ENCODE measurements at regions not wholly inside any gene's neighbourhood (a gene's known extent, or its start where the extent isn't known, plus 50 kb on each side); places are given as distances from the start of the nearest gene placed in this dataset.
"Not testable (repeated sequence)": the region's sequence is repeated elsewhere in the genome, so short reads cannot be mapped to it uniquely, and the experiment has no call there.

DNA sequence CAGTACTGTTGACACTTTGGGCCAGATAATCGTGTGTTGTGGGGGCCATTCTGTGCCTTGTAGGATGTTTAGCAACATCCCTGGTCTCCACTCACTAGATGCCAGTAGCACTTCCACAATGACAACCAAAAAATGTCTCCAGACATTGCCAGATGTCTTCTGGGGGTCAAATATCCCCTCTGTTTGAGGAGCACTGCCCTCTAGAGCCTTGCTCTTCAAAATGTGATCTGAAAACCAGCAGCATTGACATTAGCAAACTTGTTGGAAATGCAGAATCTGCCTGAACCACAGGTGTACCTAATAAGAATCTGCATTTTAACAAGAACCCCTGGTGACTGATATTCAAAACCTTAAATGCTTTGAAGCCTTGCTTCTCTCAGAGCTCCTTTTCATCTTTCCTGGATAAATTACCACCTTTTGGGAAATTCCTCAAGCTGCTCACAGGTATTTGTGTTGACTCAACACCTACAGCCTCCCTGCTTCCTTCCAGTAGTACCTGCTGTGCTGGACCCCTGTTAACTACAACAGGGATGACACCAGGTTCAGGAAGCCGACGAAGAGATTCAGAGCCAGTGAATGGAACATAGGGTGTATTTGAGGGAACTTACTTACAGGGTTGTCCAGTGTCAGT lies 459.0 kb upstream of the NR3C2 start:
- Histone ChIP-seq H3F3A (ENCODE audit: control insufficient read depth, insufficient read depth) (no peaks in the 10 kb centered on the region), H3K79me2 (ENCODE audit: control insufficient read depth, low read length) (no peaks in the 10 kb centered on the region), H3K9me3 (ENCODE audit: control insufficient read depth, insufficient read depth, low read length) (peaks cover 4% of the 10 kb centered on the region; the same call in 1 of the 2 replicates), H3K4me3 (ENCODE audit: low read length) (no peak overlapping the region), H3K4me2 (ENCODE audit: low read length) (no peak overlapping the region), H3K36me3 (ENCODE audit: control insufficient read depth, low read length) (no peaks in the 10 kb centered on the region), H4K20me1 (ENCODE audit: control insufficient read depth, insufficient read depth, low read depth, low read length) (no peaks in the 10 kb centered on the region), H3K27ac (ENCODE audit: low read depth, low read length) (no peak overlapping the region), H3K4me1 (ENCODE audit: control insufficient read depth, low read length) (no peaks in the 10 kb centered on the region), H3K9me2 (replicated peaks; ENCODE audit: control insufficient read depth, low read length) (no peaks in the 10 kb centered on the region), H3K27me3 (ENCODE audit: control insufficient read depth, low read length) (no peaks in the 10 kb centered on the region)
- TF ChIP-seq EZH2phosphoT487 (IDR thresholded peaks at IDR 0.05; ENCODE audit: borderline replicate concordance, low read length), result no peak
- TF ChIP-seq, protein P1, sequence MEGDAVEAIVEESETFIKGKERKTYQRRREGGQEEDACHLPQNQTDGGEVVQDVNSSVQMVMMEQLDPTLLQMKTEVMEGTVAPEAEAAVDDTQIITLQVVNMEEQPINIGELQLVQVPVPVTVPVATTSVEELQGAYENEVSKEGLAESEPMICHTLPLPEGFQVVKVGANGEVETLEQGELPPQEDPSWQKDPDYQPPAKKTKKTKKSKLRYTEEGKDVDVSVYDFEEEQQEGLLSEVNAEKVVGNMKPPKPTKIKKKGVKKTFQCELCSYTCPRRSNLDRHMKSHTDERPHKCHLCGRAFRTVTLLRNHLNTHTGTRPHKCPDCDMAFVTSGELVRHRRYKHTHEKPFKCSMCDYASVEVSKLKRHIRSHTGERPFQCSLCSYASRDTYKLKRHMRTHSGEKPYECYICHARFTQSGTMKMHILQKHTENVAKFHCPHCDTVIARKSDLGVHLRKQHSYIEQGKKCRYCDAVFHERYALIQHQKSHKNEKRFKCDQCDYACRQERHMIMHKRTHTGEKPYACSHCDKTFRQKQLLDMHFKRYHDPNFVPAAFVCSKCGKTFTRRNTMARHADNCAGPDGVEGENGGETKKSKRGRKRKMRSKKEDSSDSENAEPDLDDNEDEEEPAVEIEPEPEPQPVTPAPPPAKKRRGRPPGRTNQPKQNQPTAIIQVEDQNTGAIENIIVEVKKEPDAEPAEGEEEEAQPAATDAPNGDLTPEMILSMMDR (IDR thresholded peaks at IDR 0.05; ENCODE audit: low read depth, low read length, poor library complexity, severe bottlenecking), result no peak

DNA sequence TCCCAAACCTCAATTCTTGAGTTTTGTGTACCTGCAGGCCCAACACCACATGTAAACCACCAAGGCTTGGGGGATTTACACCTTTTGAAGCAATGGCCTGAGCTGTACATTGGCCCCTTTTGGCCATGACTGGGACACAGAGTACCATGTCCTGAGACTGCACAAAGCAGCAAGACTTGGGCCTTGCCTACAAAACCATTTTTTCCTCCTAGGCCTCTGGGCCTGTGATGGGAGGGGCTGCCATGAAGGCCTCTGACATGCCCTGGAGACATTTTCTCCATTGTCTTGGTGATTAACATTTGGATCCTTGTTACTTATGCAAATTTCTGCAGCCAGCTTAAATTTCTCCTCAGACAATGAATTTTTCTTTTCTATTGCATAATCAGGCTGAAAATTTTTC lies 455.9 kb upstream of the NR3C2 start:
- not testable (repeated sequence) for H3K9me2 ChIP-seq (replicated peaks; ENCODE audit: control insufficient read depth, low read length); H3F3A ChIP-seq (ENCODE audit: control insufficient read depth, insufficient read depth); H3K79me2 ChIP-seq (ENCODE audit: control insufficient read depth, low read length); H3K4me2 ChIP-seq (ENCODE audit: low read length); H3K4me1 ChIP-seq (ENCODE audit: control insufficient read depth, low read length); H4K20me1 ChIP-seq (ENCODE audit: control insufficient read depth, insufficient read depth, low read depth, low read length); H3K9me3 ChIP-seq (ENCODE audit: control insufficient read depth, insufficient read depth, low read length); H3K27ac ChIP-seq (ENCODE audit: low read depth, low read length); H3K36me3 ChIP-seq (ENCODE audit: control insufficient read depth, low read length); H3K4me3 ChIP-seq (ENCODE audit: low read length); H3K27me3 ChIP-seq (ENCODE audit: control insufficient read depth, low read length)

DNA sequence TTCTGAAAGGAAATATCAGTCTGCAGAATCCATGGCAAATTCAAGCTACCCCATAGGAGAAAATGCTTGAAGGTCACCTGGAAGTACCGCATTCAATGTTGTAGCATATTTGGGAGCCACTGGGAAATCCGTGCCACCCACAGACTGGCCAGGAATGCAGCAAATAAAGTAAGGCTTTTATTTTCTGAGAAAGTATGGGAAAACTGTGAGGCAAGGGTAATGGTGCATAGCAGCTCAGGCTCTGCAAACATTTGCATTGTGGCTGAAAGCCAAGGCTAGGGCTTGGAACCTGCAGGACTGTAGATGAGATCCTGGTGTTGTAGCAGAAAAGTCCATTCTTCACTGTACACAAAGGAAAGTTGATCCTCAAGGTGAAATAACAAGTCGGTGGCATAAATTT lies 450.9 kb upstream of the NR3C2 start:
- H3K27ac ChIP-seq (ENCODE audit: low read depth, low read length), result no peak overlapping the region
- H3K27me3 ChIP-seq (ENCODE audit: control insufficient read depth, low read length), result no peaks in the 10 kb centered on the region
- H3K36me3 ChIP-seq (ENCODE audit: control insufficient read depth, low read length), result no peaks in the 10 kb centered on the region
- H3K9me2 ChIP-seq (replicated peaks; ENCODE audit: control insufficient read depth, low read length), result no peaks in the 10 kb centered on the region
- no peak for TF ChIP-seq EZH2phosphoT487 (IDR thresholded peaks at IDR 0.05; ENCODE audit: borderline replicate concordance, low read length)
- TF ChIP-seq, protein P1 (IDR thresholded peaks at IDR 0.05; ENCODE audit: low read depth, low read length, poor library complexity, severe bottlenecking), result no peak
- H3K4me2 ChIP-seq (ENCODE audit: low read length), result no peak overlapping the region
- H3K9me3 ChIP-seq (ENCODE audit: control insufficient read depth, insufficient read depth, low read length), result peaks cover 4% of the 10 kb centered on the region; the same call in 1 of the 2 replicates
- no peaks in the 10 kb centered on the region for H3K79me2 ChIP-seq (ENCODE audit: control insufficient read depth, low read length)
- no peaks in the 10 kb centered on the region for H3F3A ChIP-seq (ENCODE audit: control insufficient read depth, insufficient read depth)
- no peaks in the 10 kb centered on the region for H3K4me1 ChIP-seq (ENCODE audit: control insufficient read depth, low read length)
- H4K20me1 ChIP-seq (ENCODE audit: control insufficient read depth, insufficient read depth, low read depth, low read length), result no peaks in the 10 kb centered on the region
- no peak overlapping the region for H3K4me3 ChIP-seq (ENCODE audit: low read length)

DNA sequence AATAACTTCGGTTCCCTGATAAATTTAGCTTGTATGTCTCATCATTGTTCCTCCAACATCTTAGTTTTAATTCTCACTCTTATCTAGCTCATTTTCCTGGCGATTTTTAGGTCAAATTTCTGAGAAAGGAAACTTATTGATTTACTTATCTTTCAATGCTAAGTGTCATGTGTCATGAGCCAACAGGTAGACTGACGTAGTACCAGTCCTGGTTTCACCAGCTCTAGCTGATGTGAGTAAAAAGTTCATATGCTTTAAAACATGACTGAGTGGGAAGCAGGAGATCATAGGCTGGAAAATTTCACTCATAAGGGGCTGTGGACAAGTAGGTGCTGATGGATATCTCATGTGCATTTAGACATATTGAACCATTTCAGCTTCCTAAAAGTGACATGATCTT lies 441.7 kb upstream of the NR3C2 start:
- TF ChIP-seq, protein P1 (IDR thresholded peaks at IDR 0.05; ENCODE audit: low read depth, low read length, poor library complexity, severe bottlenecking), result no peak
- no peak for TF ChIP-seq EZH2phosphoT487 (IDR thresholded peaks at IDR 0.05; ENCODE audit: borderline replicate concordance, low read length)
- Histone ChIP-seq H3K36me3 (ENCODE audit: control insufficient read depth, low read length) (no peaks in the 10 kb centered on the region), H3K4me2 (ENCODE audit: low read length) (no peak overlapping the region), H3K9me2 (replicated peaks; ENCODE audit: control insufficient read depth, low read length) (no peaks in the 10 kb centered on the region), H3K27me3 (ENCODE audit: control insufficient read depth, low read length) (no peaks in the 10 kb centered on the region), H4K20me1 (ENCODE audit: control insufficient read depth, insufficient read depth, low read depth, low read length) (no peaks in the 10 kb centered on the region), H3K4me1 (ENCODE audit: control insufficient read depth, low read length) (no peaks in the 10 kb centered on the region), H3K79me2 (ENCODE audit: control insufficient read depth, low read length) (no peaks in the 10 kb centered on the region), H3K4me3 (ENCODE audit: low read length) (no peak overlapping the region), H3K27ac (ENCODE audit: low read depth, low read length) (no peak overlapping the region), H3F3A (ENCODE audit: control insufficient read depth, insufficient read depth) (no peaks in the 10 kb centered on the region), H3K9me3 (ENCODE audit: control insufficient read depth, insufficient read depth, low read length) (no peaks in the 10 kb centered on the region)
